Kidney capillary endothelial cell (primary cell): ENCODE measurements at regions not wholly inside any gene's neighbourhood (a gene's known extent, or its start where the extent isn't known, plus 50 kb on each side); places are given as distances from the start of the nearest gene placed in this dataset.
"Not testable (repeated sequence)": the region's sequence is repeated elsewhere in the genome, so short reads cannot be mapped to it uniquely, and the experiment has no call there.

Experiments used
- DNase-seq: peaks from one replicate; pipeline ENCODE4 v3.0.0-alpha.2; 2018; ENCODE audit warnings: low spot score

DNA sequence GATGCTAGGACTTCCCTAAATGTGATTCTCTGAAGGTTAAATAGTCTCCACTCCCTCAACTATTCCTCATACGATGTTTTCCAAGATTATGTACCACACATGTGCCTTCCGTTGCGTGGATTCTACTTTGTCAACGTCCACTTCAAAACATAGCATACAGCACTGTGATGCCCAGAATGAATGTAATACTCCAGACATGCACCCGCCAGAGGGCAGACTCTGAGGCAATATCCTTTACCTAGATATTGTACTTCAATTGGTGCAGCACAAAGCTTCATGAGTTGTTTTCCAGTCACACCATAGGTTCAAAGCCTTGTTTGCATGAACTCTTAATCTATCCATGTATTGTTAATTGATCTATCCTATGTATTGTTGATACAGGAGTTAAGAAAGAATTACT is 201.0 kb upstream of the NABP1 start:
- DNase-seq = no peak

DNA sequence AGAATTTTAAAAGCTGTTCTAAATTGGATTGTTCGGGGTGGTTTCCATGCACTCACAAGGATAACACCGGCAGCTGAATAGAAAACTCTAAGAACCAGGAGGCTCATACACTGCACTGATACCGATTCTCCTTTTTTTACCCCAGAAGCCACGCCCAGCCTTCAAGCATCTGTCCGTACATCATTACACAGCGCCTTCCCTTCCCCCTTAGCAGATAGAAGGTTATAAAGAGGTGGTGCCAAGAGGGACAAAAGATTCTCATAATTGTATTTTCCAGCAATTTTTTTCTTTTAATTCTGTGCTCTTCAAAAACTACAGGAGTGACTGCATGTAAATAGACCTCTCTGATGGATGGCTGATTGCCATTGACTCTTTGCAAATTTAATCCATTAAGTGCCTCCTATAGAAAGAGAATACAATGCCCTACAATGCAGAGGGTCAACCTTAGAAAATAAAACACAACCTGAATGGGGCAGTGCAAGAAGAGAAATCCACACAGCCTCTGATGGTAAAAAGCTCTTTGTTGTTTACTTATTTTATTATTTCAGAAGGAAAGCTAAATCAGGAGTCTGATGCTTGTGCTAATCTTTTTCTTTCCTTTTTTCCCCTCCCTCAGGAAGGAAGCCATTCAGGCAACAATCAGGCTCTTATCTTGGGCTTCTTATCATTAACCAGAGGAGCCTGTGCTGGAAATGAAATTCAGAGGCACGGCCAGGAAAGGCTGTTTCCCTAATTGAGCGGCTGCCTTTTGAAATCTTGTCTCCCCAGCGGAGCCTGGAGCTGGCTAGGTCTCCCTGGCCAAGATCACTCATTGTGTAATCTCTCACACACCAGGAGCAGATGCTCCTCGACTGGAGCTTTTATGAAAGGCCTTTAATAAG is 198.9 kb upstream of the NABP1 start:
- DNase-seq = no peak

DNA sequence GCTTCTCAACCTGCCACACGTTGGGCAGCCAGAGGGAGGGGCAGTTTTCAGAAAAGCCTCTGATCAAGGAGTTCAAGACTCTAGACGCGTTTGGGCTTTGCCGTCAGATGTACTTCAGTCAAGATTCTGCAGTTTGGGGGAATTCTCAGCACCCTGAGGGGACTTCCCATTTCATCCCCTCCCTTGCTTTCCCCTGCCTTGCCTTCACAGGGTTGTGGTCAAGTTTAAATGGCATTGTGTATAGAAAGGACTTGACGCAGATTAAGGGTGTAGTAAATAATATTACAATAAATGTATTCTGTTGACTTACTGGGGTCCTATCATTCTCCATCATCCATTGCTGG is 198.3 kb upstream of the NABP1 start:
- no peak for DNase-seq

DNA sequence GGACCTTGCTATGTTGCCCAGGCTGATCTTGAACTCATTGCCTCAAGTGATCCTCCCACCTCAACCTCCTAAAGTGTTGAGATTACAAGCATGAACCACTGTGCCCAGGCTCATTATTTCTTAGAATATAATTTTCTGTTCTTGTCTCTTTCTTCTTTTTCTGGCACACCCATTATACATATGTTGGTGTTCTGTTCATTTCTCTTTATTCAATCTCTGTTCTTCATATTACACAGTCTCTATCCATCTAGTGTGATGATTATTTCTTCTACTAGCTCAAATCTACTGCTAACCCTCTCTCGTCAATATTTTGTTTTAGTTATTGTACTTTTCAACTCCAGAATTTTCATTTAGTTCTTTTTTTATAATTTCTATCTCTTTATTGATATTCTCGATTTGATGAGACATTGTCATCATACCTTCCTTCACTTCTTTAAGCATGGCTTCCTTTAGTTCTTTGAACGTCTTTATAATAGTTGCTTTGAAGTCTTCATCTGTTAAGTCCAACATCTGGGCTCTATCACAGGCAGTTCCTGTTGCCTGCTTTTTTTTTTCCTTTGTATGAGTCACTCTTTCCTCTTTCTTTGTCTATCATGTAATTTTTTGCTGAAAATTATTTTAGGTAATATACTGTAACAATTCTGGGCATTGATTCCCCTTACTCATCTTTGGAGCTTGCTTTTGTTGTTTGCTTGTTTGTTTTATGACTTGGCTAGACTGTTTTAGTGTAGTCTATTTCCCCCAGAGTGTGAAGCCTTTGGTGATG is 196.4 kb upstream of the NABP1 start:
- DNase-seq = peak; percentile 67

DNA sequence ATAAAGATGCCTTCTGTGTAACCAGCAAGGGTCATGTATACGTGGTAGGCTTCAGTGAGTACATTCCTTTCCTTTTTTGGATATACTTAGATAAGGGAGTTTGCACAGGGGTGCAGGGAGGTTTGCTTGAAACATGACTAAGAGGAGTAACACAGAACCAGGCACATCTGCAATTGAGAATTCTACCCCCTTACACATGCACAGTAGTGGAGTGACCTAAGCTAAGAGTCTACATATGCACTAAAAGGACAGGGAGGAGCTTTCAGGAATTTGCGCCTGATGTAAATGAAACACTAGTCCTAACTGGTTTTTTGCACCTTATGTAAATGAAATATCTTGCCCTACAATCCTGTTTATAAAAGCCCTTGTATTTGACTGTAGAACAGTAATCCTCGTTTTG is 194.8 kb upstream of the NABP1 start:
- no peak for DNase-seq

DNA sequence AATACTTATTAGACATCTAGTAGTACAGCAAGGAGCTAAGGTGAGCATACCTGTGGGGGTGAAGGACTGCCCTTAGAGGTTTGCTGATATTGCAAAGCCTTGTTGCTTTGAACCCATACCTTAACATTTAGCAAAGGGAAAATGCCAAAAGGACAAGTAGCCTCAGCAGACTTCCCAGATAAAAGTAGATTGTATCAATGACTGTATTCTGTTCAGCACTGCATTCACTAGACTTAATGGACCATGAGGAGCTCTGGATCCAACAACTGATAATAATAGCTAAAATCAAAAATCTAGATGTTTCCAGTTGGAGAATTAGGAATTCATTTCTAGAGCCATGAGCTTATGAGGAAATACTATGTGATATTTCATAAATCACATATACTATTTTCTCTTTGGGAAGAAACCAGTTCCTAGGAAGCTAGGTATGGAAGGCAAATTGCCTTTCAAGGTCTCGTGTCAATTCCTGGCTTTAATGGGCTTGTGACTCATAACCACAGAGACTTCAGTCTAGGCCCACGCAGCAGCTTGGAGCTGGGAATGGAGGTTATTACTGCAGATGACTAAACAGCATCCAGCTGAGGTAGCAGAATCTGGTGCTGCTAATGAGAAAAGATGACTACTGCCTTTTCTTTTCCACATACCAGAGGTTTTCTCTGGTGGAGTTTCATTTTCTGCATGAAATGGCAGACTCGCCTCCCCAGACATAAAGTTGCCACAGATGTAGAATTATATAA is 191.2 kb upstream of the NABP1 start:
- DNase-seq = peak; percentile 94

DNA sequence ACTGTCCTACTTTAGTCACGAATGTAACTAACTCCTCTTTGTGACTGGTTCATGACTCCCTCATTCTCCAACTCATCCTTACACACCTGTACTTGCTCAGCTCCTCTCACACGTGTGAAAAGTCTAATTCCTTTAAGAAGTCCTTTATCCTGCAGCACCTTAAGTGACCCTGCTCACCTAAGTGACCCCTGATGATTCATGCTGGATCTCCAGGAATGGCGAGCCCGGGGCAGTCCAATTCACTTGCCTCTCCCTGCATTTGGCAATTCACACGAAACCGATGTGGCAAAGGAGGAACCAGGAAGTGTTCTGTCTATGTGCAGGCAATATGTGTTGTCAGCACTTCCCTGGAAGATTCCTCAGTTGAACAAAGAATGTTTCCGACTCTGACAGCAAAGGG is 189.8 kb upstream of the NABP1 start:
- DNase-seq = peak; percentile 21

DNA sequence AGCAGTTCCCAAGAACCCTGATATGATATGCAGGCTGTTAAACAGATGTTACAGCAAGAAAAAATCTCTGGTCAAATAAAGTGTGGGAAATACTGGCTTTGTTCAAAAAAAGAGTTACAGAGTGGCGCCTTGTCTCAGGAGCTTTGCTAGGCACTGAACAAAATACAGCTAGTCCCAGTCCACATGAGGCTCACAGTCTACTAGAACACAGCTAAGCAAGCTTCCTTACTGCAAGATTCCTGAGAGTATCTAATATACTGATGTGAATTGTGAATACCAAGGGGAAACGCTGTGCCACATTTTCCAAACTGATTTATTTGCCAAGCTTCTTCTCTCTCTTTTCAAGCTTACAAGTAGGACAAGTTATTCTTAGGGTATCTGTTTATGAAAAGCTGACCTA is 188.8 kb upstream of the NABP1 start:
- DNase-seq = no peak

DNA sequence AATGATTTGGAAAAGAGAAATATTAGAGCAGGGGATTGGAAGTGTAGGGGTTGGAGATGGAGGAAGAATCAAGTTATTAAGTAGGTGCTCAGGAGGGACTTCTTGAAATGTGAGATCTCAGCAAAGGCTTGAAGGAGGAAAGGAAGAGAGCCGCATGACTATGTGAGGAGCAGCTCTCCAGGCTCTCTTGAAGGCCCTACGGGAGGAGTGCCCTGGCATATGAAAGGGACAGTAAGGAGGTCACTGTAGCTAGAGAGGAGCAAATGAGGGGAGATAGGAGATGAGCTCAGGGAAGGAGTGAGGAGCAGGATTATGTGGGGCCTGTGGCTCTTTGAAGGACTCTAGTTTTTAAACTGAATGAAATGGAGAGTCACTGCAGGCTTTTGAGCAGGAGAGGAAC is 181.1 kb upstream of the NABP1 start:
- no peak for DNase-seq

DNA sequence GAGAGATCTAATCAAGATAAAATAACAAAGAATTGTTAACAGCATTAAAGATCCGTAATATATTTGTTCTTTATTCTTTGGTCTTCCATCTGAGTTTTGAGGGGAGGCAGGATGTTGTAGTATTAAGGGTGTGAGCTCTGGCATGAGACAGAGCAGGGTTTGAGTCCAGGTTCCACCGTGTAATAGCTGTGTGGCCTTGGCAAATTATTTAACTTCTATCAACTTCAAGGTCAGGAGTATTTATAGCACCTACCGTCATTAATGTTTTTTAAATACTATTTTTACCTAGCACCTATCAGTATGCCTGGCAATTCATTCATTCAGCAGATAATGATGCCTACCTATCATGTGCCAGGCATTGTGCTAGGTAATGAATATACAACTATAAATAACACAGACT is 180.1 kb upstream of the NABP1 start:
- DNase-seq = no peak

DNA sequence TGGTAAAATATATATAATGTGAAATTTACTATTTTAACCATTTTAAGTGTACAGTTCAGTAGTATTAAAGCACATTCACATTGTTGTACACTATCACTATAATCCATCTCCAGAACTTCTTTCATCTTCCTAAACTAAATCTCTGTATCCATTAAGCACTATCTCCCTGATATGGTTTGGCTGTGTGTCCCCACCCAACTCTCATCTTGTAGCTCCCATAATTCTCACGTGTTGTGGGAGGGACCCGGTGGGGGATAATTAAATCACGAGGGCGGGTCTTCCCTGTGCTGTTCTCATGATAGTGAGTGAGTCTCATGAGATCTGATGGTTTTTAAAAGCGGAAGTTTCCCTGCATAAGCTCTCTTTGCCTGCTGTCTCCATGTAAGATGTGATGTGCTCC is 178.9 kb upstream of the NABP1 start:
- DNase-seq = no peak

DNA sequence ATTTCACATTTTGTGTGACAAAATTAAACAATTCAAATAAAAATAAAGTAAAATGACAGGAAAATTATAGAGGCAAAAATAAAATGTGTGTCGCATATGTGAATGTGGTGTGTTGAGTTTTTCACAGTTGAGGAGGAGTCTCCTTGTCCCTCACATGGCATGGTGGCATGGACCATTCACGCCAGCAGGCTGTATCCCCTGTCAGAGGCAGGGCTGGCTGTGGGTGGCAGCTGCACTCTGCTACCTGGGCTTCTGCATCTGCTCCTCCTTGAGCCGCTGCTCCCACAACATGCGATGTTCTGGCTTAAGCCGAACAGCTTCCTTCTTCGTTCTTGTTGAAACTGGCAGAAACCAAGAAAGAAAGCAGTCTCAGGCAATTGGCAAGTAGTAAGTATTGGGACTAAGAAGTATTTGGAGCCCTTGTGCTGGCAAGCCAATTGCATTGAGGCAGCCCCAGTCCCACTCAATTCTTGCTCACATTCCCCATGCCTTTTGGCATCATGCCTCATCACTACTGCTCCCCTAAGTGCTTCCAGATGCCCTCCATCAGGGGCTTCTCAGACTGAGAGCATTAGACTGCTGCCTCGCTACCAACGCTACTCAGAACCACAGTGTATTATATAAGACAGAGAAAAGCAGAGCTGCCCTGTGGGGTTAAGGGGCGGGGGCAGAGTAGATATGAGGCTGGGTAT is 177.9 kb upstream of the NABP1 start:
- DNase-seq = no peak

DNA sequence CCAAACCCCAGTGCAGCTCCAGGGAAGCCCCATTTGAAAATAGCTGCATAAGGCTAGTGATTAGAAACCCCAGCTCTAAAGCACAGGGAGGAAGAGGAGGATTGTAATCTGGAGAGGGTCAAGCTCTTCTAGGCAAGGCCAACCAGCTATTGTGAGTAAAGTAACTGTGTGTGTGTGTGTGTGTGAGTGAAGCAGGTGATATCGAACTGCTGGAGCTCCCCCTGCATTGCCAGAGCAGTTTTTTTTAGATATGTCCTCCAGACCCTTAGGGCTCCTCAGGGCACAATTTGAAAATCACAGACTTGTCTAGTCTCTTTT is 177.4 kb upstream of the NABP1 start:
- no peak for DNase-seq

DNA sequence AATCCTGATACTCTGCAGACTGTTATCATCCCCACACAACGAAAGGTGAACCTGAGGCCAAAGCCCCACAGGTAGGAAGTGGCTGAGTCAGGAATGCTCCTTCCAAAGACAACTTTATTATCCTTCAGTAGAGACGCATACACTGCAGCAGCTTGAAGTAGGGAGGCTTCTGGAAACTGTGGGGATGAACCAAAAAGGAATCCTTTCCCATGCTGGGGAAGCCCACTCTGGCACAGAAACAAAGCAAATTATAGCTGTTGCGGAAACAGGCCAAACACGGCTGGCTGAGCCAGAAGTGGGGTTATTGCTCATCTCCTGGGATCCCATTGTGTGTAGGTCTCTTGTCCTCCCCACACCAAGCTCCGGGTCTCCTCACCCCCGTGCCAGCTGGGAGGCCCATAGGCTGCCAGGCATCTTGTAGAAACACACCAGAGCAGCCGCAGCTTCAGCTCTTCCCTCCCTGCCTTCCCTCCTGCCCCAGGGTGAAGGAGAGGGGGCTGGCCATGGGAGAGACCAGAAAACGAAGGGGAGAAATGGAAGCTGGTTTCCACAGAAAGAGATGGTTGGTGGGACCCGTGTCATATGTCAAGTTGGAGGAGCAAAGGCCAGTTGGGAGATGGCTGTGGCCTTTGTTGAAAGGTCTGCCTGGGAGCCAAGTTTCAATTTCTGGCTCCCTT is 176.9 kb upstream of the NABP1 start:
- no peak for DNase-seq

DNA sequence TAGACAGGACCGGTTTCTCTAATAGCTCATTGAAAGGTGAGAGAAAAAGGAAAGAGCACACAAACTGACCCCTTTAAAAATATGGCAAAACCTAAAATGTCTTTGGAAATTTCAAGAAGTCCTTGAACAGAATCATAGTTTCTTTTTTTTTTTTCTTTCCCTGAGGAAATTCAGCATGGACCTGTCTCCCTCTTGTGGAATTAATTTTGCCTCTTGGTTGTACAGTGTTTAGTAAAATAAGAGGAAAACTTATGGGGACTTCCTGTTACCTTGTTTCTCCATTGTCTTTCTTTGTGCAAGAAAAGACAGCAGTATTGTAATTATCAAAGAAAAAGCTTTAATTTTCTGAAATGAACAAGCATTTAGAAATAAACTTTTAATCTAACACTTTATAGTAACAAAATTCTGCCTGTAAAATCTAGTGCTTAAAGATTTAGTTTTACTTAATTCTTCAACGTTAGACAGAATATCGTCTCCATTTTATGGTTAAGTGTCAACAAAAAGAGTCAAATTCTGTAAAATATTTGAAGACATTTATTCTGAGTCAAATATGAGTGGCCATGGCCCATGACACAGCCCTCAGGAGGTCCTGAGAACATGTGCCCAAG is 176.3 kb upstream of the NABP1 start:
- DNase-seq = peak; percentile 55

DNA sequence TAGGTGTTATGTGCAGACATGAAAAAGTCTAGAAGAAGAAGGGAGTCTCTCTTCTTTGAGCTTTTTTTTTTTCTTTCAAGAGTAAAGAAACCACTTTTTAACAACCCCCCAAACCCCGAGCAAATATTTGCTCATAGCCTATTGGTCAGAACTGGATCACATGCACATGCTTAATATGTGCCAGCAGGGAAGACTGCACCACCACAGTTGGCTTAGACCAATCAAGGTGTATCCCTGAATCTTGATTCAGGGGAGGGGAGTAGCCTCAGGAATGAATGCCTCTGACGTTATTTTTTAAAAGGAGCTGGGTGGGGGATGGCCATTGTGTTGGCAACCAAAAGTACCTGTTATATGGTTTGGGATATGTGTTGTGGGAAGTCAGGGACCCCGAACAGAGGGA is 171.4 kb upstream of the NABP1 start:
- no peak for DNase-seq

DNA sequence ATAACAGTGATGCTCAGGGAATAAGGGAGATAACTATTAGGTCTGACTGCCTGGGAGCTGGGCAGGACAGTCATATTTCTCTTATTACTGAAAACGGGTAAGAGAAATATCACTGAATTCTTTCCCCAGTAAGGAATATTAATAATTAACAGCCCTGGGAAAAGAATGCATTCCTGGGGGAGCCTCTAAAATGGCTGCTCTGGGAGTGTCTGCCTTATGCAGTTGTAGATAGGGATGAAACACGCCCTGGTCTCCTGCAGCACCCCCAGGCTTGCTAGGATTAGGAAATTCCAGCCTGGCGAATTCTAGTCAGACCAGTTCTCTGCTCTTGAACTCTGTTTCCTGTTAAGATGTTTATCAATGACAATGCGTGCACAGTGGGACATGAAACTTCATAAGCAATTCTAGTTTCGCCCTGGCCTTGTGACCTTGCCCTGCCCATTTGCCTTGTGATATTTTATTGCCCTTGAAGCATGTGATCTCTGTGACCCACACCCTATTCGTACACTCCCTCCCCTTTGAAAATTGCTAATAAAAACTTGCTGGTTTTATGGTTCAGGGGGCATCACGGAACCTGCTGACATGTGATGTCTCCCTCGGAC is 170.6 kb upstream of the NABP1 start:
- DNase-seq = not testable (repeated sequence)

DNA sequence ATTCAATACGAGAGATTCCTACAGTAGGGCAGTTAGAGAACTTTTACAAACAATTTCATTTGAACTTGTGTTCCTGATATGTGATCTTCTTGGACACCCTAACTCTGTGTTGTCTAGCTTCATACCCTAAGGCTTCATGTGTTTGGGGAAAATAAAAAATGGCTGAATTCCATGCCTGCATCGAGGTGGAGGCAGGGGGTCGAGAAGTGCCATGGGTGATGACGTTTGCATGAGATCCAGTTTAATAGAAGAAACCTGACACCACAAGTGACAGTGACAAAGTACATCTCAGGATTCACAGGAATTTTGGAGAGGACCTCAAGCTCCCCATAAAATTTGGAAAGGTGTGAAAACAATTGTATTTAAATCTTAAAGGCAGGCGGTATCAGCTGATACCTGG is 169.2 kb upstream of the NABP1 start:
- DNase-seq = no peak

DNA sequence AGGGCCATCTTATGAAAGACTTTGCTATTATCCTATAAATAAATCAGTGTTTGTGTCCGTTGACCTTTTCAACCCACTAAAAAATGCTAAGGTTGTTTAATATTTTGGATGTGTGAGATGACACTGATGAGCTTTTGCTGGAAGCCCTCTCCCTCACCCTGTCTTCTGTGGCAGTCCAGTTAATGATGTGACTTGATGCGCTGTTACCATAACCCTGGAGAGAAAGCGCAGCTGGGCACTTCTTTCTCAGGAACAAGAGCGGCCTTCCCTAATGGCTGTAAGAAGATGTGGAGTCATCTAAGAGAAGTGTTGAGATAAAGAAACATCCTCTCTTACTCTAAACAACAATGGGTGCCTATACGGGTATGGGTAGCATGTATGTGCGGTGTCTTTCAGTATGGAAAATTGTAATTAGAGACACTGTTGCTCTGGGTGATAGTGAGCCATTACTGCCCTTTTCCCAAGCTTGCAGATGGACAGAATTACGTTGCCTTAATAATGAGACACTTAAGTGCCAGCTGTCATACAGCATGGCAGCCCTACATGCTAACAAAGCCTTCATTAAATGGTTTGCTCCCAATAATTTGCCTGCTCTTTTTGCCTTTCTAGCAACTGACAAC is 165.6 kb upstream of the NABP1 start:
- no peak for DNase-seq

DNA sequence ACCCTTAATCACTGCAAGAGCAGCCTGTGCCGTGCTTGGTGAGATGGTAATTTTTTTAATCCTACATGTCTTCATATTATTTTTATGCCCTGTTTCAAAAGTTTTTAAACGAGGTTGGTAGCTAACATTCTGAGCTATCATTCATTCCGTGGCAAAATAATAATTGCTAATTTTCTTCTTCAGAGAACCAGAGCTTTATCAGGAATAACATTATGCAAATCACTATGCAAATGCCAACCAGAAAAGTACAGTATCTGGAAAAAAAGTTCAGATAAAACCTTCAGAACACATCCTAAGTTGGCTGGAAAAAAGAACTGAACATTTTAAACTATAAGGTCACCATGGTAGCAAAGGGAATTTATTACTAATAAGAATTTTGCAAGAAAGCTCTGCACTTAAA is 165.1 kb upstream of the NABP1 start:
- DNase-seq = no peak

DNA sequence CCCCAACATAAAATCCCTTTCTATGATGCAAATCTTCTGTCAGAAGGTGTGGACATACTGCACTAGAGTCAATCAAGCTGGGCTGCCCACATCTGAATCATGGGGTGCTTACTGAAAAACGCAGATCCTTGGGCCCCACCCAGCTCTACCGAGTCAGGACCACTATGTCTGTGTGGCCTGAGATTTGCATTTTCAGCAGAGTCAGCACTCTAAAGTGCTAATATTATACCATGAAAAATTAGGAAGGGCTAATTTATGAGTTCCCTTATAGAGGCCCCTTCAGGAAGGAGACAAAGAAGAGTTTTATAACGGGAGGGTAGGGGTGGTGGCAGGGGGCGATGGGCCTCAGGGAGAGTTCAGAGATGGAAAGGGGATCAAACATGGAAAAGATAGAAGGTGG is 163.3 kb upstream of the NABP1 start:
- no peak for DNase-seq
